GM13977 (cell line): ENCODE measurements at regions not wholly inside any gene's neighbourhood (a gene's known extent, or its start where the extent isn't known, plus 50 kb on each side); places are given as distances from the start of the nearest gene placed in this dataset.

Experiments
- DNase-seq: peaks from one replicate; pipeline ENCODE4 v3.0.0; 2012; ENCODE audit warnings: low spot score
- in situ Hi-C: fragments of 300-500 bp; cut with MboI; formaldehyde crosslinking; loops from one replicate; pipeline ENCODE4 v1.12.0; 2022; ENCODE audit warnings: low sequenced_read_pairs, low pct_unique_long_range_greater_than_20kb, mixed read lengths, inconsistent platforms; ENCODE audit not compliant: unreplicated experiment
- TF ChIP-seq, protein P1 (sequence below): IDR thresholded peaks from 2 replicates; pipeline ENCODE4 v1.5.1; 2012; ENCODE audit warnings: mild to moderate bottlenecking, control low read depth; ENCODE audit not compliant: insufficient read depth; ENCODE audit errors: extremely low read depth, missing control alignments

DNA sequence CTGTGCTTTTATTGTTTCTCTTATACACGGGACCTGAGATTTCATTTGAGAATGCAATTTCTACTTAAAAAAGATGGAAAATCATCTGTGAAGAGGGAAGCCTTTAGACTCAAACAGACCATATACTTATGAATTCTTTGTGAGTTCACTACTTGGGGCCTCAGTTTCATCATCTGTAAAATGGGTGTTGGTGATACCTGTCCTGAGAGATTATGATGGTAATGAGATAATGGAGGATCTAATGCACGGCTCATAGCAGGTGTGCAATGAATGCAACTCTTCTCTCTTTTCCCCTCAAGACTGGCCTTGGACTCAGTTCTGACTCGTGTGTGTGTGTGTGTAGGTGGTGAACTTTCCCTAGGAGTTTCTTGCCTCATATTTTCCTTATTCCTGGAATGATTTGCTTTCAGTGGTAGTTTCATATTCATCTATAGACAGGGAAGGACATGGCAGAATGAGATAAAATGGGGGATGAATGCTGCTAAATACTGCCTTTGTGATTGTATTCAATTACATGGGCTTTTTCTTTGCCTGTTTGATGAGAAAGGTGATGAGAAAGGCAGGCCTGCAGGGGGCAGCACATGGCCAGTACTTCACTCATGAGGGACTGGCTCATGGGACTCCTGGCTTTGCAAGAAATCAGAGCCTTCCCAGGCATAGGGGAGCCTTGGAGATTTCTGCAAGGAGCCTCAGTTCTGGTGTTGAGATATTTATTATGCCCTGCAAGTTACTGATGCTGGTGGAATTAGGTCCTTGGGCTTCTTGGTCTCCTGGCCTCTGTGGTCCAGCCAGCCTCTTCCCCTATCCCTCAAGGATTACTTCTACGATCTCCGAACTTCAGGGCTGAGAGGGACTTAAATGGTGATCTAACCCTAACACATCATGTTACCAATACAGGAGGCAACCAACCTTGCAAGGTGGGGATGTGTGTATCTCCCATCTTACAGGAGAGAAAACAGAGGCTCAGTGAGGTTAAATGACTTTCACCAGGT is 70.7 kb downstream of the RPLP1 start:
- TF ChIP-seq, protein P1, sequence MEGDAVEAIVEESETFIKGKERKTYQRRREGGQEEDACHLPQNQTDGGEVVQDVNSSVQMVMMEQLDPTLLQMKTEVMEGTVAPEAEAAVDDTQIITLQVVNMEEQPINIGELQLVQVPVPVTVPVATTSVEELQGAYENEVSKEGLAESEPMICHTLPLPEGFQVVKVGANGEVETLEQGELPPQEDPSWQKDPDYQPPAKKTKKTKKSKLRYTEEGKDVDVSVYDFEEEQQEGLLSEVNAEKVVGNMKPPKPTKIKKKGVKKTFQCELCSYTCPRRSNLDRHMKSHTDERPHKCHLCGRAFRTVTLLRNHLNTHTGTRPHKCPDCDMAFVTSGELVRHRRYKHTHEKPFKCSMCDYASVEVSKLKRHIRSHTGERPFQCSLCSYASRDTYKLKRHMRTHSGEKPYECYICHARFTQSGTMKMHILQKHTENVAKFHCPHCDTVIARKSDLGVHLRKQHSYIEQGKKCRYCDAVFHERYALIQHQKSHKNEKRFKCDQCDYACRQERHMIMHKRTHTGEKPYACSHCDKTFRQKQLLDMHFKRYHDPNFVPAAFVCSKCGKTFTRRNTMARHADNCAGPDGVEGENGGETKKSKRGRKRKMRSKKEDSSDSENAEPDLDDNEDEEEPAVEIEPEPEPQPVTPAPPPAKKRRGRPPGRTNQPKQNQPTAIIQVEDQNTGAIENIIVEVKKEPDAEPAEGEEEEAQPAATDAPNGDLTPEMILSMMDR = peak; percentile 74
- peak; percentile 76 for DNase-seq
- in situ Hi-C loops = no loop called here

DNA sequence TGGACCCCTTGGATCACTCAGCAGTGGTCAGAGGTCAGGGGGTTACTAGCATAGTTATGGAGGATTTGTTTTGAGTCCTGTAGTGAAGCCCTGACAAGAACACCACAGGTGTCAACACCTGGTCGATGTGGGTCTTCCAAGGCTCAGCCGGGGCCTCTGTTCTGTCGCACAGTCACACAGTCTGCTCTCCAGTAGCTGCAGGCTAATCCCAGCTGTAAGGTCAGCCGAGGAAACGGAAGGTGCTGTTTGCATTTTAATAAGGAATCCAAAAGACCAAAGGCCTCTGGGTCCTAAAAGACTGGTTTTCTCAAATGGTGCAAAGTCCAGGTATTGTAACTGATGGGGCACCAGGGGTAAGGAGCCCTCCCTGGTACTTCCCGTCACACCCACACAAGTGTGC is 71.7 kb downstream of the RPLP1 start:
- TF ChIP-seq, protein P1 = no peak
- no peak for DNase-seq
- in situ Hi-C loops = no loop called here

DNA sequence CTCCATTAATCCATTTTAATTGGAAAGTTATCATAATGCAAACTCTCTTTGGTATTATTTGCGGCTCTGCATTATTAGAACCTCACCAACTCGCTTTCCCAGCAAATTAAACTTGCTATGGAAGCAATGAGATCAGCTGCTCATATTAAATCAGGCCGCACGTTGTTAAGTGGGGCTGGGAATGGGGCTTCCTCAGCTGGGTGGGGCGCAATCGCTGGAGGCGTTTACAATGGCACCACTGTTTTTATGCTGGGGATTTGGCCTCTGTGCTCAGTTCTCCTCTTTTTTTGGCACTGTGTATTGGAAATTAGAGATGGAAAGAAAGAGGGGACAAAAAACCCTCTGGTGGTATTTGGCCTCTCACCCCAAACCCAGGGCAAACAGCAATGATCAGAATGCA is 72.2 kb downstream of the RPLP1 start:
- in situ Hi-C loops = no loop called here
- no peak for DNase-seq
- TF ChIP-seq, protein P1 = no peak

DNA sequence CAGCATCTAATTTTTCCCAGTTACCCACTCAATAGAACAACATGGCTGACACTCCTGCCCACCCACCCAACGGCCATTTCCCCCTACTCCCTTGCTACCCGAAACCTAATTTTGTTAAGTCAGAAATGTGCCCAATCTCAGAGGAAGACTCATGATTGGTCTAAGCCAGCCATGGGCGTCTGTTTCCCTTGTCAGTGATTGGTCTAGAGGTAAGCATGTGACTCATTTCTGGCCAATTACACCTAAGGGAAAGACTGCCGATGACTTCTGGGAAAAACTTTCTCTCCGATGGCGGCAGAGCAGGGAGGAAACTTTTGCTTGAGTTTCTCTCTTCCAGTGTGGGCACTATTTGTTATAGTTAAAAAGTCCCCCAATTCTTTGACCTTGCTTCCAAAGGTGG is 72.9 kb downstream of the RPLP1 start:
- TF ChIP-seq, protein P1 = no peak
- in situ Hi-C loops = no loop called here
- no peak for DNase-seq

DNA sequence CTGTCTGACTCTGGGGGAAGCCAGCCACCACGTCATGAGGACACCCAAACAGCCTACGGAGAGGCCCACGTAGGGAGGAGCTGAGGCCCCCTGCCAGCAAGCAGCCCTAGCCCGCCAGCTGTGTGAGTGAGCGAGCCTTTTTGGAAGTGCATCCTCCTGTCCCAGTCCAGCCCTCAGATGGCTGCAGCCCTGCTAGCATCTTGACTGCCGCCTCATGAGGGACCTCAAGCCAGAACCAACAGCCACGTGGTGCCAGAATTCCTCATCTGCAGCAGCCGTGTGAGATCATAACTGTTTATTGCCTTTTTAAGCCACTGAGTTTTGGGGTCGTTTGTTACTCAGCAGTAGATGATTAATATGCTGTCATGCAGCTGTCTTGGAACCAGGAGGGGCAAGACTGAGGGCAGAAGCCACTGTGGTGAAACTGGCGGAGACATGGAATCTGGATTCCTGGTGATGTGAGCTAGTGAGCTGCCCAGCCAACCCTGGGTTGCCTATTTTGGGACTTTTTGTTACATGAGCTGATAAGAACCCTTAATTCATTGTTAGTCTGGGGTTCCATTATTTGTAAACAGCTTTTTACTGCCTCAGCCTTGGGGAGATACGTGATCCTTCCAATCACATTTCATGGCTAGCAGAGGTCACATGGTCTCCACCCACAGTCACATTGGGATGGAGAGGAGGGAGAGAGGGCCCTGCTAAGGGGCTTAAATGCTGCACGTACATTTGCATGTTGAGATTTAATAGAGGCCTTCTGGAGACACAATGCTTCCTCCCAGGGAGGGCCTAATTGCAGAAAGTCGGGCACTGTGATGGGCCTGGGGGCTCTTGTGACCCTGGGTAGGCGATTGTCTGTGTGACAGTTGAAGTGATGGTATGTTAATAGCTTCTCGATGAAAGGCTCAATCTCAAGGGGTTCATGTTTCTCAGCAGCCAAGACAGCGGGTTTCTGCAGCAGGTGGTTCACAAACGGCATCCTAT is 73.8 kb downstream of the RPLP1 start:
- TF ChIP-seq, protein P1 = no peak
- DNase-seq = no peak
- in situ Hi-C loops = no loop called here

DNA sequence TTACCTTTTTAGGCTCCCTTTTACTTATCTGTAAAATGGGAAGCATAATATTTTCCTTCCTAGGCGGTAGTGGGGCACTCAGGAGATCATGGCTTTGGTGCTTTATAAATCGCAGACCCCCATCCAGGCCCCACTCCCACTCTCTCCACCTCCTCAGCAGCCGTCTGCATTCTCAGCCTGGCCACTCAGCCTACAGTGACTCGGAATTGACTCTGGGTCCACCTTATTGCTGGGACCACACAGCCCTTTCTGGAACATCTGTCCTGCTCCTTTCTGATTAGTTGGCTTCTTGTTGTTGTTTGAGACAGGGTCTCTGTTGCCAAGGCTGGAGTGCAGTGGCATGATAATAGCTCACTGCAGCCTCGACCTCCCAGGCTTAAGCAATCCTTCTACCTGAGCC is 76.5 kb downstream of the RPLP1 start:
- DNase-seq = no peak
- TF ChIP-seq, protein P1 = no peak
- in situ Hi-C loops = no loop called here
